Upper lobe of left lung (tissue), 4 donors: ENCODE measurements at regions not wholly inside any gene's neighbourhood (a gene's known extent, or its start where the extent isn't known, plus 50 kb on each side); places are given as distances from the start of the nearest gene placed in this dataset.

Experiments
- EP300 ChIP-seq, 4 donors: sonication (generic); formaldehyde crosslinking; IDR thresholded peaks; one replicate each; pipeline ENCODE4 v1.5.1; 2017; ENCODE audit warnings: antibody characterized with exemption in 4 of 4, control low read depth in 2 of 4
- POLR2A ChIP-seq, 4 donors: fragments of 450-650 bp; IDR thresholded peaks; one replicate each; pipeline ENCODE4 v1.5.1; 2016 to 2017; ENCODE audit warnings: antibody characterized with exemption in 4 of 4, mild to moderate bottlenecking in 2 of 4
- POLR2AphosphoS5 ChIP-seq, 2 donors: sonication (generic); formaldehyde crosslinking; IDR thresholded peaks; one replicate each; pipeline ENCODE4 v1.5.1; 2017; ENCODE audit warnings: antibody characterized with exemption in 2 of 2
- TF ChIP-seq, protein P1 (sequence below), 6 experiments: fragments of 450-650 bp in 4 of 6; fragments of 200-600 bp in 2 of 6; sonication (generic) in 2 of 6; IDR thresholded peaks; one replicate each; pipeline ENCODE4 v1.5.1; 2016 to 2019; ENCODE audit warnings: antibody characterized with exemption in 6 of 6

DNA sequence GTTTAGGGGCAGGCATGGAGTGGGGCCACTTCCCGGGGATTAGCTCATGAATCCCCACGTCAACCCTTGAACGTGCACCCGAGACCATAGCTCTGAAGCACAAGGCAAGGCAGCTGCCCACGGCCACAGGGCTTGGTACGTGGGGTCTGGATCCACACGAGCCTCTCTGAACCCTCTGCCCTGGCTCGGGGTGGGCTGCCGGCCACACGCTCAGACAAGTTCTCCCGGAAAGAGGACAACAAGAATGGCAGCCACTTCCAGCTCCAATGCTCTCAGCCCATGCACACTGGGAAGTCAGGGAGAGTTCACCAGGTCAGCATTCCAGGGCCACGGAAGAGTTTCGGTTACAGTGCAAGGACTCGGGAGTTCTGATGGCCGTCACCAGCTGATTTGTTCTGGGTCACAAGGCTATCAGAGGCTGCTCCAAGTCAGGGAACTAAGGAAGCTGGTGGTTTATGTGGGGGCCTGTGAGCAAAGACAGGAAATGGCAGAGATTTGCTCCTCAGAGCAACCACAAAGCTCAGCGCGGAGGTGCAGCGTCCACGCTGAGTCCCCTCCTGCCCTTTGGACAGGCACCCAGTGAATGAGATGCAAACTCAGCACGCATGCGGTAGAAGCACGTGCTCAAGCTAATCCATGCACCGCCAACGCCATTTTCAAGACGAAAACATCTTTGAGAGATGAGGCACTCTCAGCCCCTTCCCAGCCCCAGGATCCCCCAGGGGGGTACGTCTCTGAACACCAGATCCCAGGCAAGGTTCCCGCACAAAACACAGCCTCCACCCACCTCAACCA is 356.4 kb downstream of the FOXL1 start:
- TF ChIP-seq POLR2A (IDR thresholded peaks at IDR 0.05), result no peak
- TF ChIP-seq, protein P1, sequence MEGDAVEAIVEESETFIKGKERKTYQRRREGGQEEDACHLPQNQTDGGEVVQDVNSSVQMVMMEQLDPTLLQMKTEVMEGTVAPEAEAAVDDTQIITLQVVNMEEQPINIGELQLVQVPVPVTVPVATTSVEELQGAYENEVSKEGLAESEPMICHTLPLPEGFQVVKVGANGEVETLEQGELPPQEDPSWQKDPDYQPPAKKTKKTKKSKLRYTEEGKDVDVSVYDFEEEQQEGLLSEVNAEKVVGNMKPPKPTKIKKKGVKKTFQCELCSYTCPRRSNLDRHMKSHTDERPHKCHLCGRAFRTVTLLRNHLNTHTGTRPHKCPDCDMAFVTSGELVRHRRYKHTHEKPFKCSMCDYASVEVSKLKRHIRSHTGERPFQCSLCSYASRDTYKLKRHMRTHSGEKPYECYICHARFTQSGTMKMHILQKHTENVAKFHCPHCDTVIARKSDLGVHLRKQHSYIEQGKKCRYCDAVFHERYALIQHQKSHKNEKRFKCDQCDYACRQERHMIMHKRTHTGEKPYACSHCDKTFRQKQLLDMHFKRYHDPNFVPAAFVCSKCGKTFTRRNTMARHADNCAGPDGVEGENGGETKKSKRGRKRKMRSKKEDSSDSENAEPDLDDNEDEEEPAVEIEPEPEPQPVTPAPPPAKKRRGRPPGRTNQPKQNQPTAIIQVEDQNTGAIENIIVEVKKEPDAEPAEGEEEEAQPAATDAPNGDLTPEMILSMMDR (IDR thresholded peaks at IDR 0.05), result no peak
- TF ChIP-seq POLR2AphosphoS5 (IDR thresholded peaks at IDR 0.05), result no peak
- TF ChIP-seq EP300 (IDR thresholded peaks at IDR 0.05), result no peak
